MG63 (cell line): ENCODE measurements at regions not wholly inside any gene's neighbourhood (a gene's known extent, or its start where the extent isn't known, plus 50 kb on each side); places are given as distances from the start of the nearest gene placed in this dataset.
A peak's percentile ranks its signal among the peaks of the same experiment; 100 is the strongest.

Experiments used
- DNase-seq: peaks from one replicate; pipeline ENCODE4 v3.0.0-alpha.2; 2020
- H3K27me3 ChIP-seq: fragments of 250-450 bp; sonication (Bioruptor Pico); 2 replicates; pipeline ENCODE4 v1.5.1; 2020; ENCODE audit warnings: mild to moderate bottlenecking, moderate library complexity
- H3K36me3 ChIP-seq: fragments of 250-450 bp; sonication (Bioruptor Pico); 2 replicates; pipeline ENCODE4 v1.5.1; 2020; ENCODE audit warnings: mild to moderate bottlenecking, moderate library complexity
- H3K4me3 ChIP-seq: fragments of 250-450 bp; sonication (Bioruptor Pico); 2 replicates; pipeline ENCODE4 v1.5.1; 2020; ENCODE audit warnings: mild to moderate bottlenecking, moderate library complexity
- H3K9me3 ChIP-seq: fragments of 250-450 bp; sonication (Bioruptor Pico); 2 replicates; pipeline ENCODE4 v1.5.1; 2020; ENCODE audit warnings: mild to moderate bottlenecking, moderate library complexity

DNA sequence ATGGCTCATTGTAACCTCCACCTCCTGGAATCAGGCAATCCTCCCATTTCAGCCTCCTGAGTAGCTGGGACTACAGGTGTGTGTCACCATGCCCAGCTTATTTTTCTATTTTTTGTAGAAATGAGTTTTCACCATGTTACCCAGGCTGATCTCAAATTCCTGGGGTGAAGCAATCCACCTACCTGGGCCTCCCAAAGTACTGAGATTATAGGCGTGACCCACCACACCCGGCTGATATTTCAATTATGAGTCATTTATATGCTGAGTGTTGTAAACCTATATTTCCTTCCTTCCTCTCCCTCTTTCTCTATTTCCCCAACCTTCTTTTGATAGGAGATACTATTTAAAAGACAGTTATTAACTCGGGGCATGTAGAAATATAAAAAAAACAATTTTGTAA is 469.6 kb upstream of the ID2 start:
- H3K9me3 ChIP-seq, result peaks cover 17% of the 10 kb centered on the region
- no peak overlapping the region for H3K4me3 ChIP-seq
- no peaks in the 10 kb centered on the region for H3K27me3 ChIP-seq
- DNase-seq, result no peak
- H3K36me3 ChIP-seq, result no peaks in the 10 kb centered on the region

DNA sequence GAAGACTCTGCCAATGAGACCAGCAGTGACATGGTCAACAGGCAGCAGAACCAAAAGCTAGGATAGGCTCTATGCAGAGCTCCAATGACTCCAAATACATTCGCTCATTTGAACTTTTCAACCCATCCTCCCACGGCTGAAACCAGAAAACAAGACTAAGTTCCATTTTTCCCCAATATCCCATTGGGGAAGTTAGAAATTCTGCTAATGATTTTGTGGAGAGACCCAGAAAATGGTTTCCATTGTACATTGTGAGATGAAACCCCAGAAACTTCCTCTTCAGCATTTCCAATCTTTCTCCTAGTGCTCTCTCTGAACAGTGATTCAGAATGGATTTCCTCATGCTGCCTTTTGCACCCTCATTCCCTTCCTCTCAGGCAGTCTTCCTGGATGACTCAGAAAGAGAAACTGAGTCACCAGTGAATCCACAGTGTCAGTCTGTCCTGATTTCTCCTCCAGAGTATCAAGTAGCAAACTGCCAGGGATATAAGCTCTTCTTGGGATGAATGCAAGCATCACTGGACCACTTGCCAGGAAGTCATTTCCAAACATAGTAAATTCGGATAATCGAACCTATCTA is 467.7 kb upstream of the ID2 start:
- no peak for DNase-seq
- H3K27me3 ChIP-seq, result no peaks in the 10 kb centered on the region
- peaks cover 8% of the 10 kb centered on the region for H3K9me3 ChIP-seq
- no peak overlapping the region for H3K4me3 ChIP-seq
- no peaks in the 10 kb centered on the region for H3K36me3 ChIP-seq

- Histone ChIP-seq H3K27me3 (no peaks in the 10 kb centered on the region), H3K4me3 (no peak overlapping the region), H3K9me3 (peaks cover 4% of the 10 kb centered on the region), H3K36me3 (no peaks in the 10 kb centered on the region)
- DNase-seq, result no peak
These were observed 466.5 kb upstream of the ID2 start for GRCh38 chr2:8215159-8215863.

DNA sequence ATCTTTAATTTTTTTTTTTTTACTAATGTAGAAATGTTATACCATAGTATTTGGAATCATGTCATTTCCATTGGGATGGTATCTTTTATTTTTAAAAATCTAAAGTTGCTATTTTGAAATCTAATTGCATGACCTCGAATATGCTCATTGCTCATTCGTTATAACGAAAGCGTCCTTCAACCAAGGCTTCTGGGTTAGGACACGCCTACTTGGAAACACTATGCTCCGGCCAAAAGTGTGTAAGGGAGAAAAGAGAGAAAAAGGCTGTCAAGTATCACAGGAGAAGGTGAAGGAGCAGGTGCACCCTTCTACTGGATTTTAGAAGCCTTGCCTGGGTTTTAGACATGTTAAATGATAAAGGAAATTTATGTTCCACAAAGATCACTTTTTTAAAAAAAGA is 465.9 kb upstream of the ID2 start:
- no peak for DNase-seq
- no peaks in the 10 kb centered on the region for H3K9me3 ChIP-seq
- no peaks in the 10 kb centered on the region for H3K36me3 ChIP-seq
- H3K27me3 ChIP-seq, result no peaks in the 10 kb centered on the region
- H3K4me3 ChIP-seq, result no peak overlapping the region

DNA sequence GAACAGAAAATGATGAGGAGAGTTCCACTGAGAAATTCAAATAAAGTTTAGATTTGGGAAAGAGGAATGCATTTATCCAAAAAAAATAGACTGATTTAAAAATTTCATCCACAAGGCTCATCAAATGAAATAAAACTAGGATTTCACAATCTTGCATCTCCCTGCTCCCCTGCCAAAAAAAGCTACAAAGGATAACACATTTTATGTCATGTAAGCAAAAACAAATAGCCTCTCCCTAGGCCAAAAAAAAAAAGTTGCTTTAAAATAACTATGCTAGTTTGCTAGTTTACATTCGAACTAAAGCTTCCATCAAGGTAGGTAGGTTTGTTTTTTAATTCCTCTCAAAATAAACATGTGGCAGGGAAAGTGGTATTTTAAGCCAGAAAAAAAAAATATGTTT is 465.5 kb upstream of the ID2 start:
- H3K9me3 ChIP-seq, result no peaks in the 10 kb centered on the region
- no peak overlapping the region for H3K4me3 ChIP-seq
- H3K36me3 ChIP-seq, result no peaks in the 10 kb centered on the region
- no peaks in the 10 kb centered on the region for H3K27me3 ChIP-seq
- no peak for DNase-seq

DNA sequence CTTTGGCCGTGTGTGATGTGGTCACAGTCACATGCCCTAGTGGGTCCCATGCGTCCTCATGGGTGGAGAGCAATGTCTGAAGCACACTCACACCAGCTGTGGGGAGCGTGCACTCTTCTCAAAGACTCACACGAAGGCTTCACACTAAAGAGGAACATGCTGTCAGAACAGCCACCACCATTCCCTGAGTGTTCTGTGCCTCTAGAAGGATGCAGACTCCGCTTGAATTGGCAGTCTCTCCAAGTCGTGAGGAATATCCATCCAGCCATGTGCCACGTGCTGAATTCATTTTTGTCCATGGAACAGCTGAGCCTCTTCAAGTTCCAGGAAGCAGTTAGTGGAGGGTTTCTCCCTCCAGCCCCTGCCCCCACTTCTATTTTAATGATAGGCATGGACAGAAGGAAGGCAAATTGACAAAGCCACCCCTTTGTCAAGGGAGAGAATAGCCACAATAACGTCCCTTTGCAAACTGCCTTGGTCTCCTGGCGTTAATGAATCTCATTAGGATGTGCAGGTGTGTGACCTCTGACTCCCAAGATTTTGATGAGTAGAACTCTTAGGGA is 464.3 kb upstream of the ID2 start:
- Histone ChIP-seq H3K36me3 (no peaks in the 10 kb centered on the region), H3K4me3 (no peak overlapping the region), H3K27me3 (no peaks in the 10 kb centered on the region), H3K9me3 (no peaks in the 10 kb centered on the region)
- no peak for DNase-seq

DNA sequence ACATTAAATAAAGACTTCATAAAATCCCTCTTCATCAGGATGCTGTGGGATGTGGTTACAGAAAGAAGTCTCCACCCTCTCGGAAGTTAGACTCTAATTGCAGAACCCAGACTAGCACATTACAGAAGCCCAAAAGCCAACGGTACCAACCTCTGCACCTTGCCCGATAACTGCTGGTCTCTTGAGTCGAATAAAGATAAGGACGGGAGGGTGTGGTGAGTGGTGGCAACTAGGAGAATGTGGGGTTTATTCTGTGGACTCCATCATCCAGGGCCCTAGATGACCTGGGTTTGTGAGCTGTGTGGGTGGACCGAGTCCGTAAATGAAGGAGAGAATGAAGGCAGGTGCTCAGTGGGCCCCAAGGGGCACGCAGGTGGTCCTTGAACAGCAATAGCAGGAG is 462.8 kb upstream of the ID2 start:
- Histone ChIP-seq H3K4me3 (no peak overlapping the region), H3K9me3 (no peaks in the 10 kb centered on the region), H3K36me3 (no peaks in the 10 kb centered on the region), H3K27me3 (no peaks in the 10 kb centered on the region)
- DNase-seq, result no peak

GRCh38 chr2:8219631-8220355 is 462.1 kb upstream of the ID2 start:
- H3K4me3 ChIP-seq, result no peak overlapping the region
- no peaks in the 10 kb centered on the region for H3K9me3 ChIP-seq
- peak; percentile 81 for DNase-seq
- H3K36me3 ChIP-seq, result no peaks in the 10 kb centered on the region
- H3K27me3 ChIP-seq, result no peaks in the 10 kb centered on the region

GRCh38 chr2:8222979-8223694 is 458.7 kb upstream of the ID2 start:
- Histone ChIP-seq H3K9me3 (no peaks in the 10 kb centered on the region), H3K27me3 (no peaks in the 10 kb centered on the region), H3K36me3 (no peaks in the 10 kb centered on the region), H3K4me3 (no peak overlapping the region)
- DNase-seq, result no peak

DNA sequence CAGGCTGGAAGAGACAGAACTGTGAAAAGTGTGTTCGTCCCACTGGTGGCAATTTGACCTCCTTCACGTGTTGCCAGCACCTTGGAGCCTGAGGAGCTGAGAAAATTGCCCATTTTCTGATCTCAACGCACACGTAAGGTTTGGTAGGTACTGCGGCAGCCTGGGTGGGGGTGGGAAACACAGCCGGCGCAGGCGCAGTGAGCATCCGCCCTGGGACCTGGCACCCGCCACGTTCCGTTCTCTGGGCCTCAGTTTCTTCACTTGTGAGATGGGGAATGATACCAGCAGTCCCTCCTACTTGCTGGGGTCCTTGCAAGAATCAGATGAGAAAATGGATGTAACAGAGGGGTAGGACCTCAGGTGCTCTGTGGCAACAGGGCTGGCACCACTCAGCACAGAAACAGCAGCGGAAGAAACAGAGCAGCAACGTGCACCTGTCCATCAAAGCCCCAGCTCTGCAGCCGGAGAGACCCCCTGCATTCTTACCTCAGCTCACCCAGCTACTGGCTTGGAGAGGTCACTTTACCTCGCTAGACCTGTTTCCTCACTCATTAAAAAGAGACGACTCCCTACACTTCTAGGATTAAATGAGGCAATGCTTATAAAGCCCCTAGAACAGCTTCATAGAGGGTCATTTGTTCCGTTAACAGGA is 458.0 kb upstream of the ID2 start:
- H3K27me3 ChIP-seq, result no peaks in the 10 kb centered on the region
- no peaks in the 10 kb centered on the region for H3K36me3 ChIP-seq
- no peak overlapping the region for H3K4me3 ChIP-seq
- no peaks in the 10 kb centered on the region for H3K9me3 ChIP-seq
- DNase-seq, result no peak

DNA sequence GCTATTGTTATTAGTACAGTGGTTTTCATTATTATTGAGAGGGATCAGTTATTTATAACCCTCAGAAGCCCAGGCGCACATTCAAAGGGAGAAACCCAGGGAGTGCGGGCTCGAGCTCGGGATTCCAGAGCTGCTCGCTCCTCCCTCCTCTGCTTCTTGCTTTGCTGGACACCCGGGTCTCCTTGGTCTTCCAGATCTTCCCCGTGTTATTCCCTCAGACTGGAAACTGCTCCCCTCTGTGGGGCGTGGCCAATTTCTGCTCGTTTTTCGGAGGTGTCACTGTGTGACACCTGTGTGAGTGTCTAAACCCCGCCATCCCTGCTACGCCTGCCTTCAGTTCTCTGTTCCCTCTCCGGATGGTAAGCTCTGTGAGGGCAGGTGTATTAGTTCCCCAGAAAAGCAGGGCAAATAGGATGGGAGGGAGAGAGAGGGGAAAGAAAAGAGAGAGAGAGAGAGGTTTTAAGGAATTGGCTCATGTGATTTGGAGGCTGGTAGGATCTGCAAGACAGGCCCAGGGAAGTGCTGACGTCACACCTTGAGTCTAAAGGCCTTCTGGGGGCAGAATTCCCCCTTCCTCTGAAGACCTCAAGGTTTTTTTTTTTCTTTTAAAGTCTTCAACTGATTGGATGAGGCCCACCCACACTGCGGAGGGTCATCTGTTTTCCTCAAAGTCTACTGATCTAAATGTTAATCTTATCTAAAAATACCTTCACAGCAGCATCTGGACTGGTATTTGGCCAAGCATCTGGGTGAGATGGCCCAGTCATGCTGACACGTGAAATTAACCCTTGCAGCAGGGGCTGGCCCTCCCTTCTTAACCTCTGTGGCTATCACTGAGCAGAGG is 457.3 kb upstream of the ID2 start:
- Histone ChIP-seq H3K4me3 (no peak overlapping the region), H3K9me3 (no peaks in the 10 kb centered on the region), H3K27me3 (no peaks in the 10 kb centered on the region), H3K36me3 (no peaks in the 10 kb centered on the region)
- no peak for DNase-seq

DNA sequence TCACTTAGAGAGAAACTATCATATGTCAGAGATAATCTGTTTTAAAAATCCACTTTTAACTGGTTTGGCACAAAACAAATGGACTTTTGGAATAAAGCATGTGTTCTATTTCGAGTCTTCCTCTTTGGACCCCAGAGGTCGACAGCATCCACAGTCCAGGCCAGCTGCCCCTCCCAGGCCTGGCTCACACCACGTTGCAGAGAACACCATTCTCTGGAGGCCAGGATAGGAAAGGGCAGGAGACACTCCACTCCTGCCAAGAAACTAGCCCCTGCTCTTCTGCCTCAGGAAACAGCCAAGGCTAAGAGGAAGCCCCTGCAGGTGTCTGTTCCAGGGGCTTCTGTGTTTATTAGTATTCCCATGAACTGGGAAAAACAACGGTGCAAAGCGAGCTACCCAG is 456.6 kb upstream of the ID2 start:
- H3K36me3 ChIP-seq, result no peaks in the 10 kb centered on the region
- no peak overlapping the region for H3K4me3 ChIP-seq
- no peaks in the 10 kb centered on the region for H3K9me3 ChIP-seq
- no peak for DNase-seq
- no peaks in the 10 kb centered on the region for H3K27me3 ChIP-seq

GRCh38 chr2:8225798-8226197 is 456.1 kb upstream of the ID2 start:
- Histone ChIP-seq H3K36me3 (no peaks in the 10 kb centered on the region), H3K9me3 (no peaks in the 10 kb centered on the region), H3K4me3 (no peak overlapping the region), H3K27me3 (no peaks in the 10 kb centered on the region)
- no peak for DNase-seq

DNA sequence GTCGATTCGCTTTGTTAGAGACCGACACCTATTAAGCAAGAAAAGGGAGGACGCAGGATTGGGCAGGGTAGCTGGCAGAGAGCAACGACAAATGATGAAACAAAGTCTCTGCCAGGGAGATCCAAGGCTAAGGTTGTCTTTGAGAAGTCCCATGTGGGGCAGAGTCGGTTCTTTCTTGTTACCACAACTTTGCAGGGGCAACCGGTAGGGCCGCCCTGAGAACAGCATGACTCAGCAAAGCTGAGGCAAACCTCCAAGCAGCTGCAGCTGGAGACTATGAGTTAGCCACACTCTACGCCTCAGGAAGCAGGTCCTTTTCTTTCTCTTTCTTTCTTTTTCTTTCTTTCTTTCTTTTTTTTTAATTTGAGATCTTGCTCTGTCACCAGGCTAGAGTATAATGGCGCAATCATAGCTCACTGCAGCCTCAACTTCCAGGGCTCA is 452.3 kb upstream of the ID2 start:
- H3K36me3 ChIP-seq, result no peaks in the 10 kb centered on the region

GRCh38 chr2:8230466-8230865 is 451.4 kb upstream of the ID2 start:
- no peak overlapping the region for H3K4me3 ChIP-seq
- no peak for DNase-seq
- no peaks in the 10 kb centered on the region for H3K9me3 ChIP-seq
- no peaks in the 10 kb centered on the region for H3K36me3 ChIP-seq
- no peaks in the 10 kb centered on the region for H3K27me3 ChIP-seq

More for the DNA sequence above, 452.3 kb upstream of the ID2 start:
- peak; percentile 79 for DNase-seq
- H3K9me3 ChIP-seq, result no peaks in the 10 kb centered on the region
- no peaks in the 10 kb centered on the region for H3K27me3 ChIP-seq
- no peak overlapping the region for H3K4me3 ChIP-seq

GRCh38 chr2:8231902-8232301 is 450.0 kb upstream of the ID2 start:
- no peaks in the 10 kb centered on the region for H3K9me3 ChIP-seq
- DNase-seq, result no peak
- H3K36me3 ChIP-seq, result no peaks in the 10 kb centered on the region
- H3K4me3 ChIP-seq, result no peak overlapping the region
- no peaks in the 10 kb centered on the region for H3K27me3 ChIP-seq
